CD4-positive, alpha-beta memory T cell (primary cell): ENCODE measurements at regions not wholly inside any gene's neighbourhood (a gene's known extent, or its start where the extent isn't known, plus 50 kb on each side); places are given as distances from the start of the nearest gene placed in this dataset.
A peak's percentile ranks its signal among the peaks of the same experiment; 100 is the strongest.

ENCODE experiments used
- CTCF ChIA-PET: fragments of 350-600 bp; sonication (Branson Sonifier 250); formaldehyde crosslinking; loops from one replicate; lab custom pipeline; 2021; ENCODE audit warnings: inconsistent platforms; ENCODE audit not compliant: partially characterized antibody; lab: Charles Lee
- POLR2A ChIA-PET: fragments of 350-600 bp; sonication (Branson Sonifier 250); formaldehyde crosslinking; loops from one replicate; lab custom pipeline; 2021; ENCODE audit not compliant: partially characterized antibody; lab: Charles Lee
- DNase-seq, 5 donors: peaks; one replicate each; pipeline versions ENCODE4 v3.0.0 to v3.0.0-alpha.2; 2020 to 2022; ENCODE audit warnings: mixed read lengths in 1 of 5
- H3K27ac ChIP-seq: one replicate; pipeline ENCODE4 v1.7.0; 2013; ENCODE audit warnings: low read depth, low read length
- H3K27me3 ChIP-seq: 2 replicates; pipeline ENCODE4 v1.7.0; 2013; ENCODE audit warnings: mild to moderate bottlenecking, low read length, moderate library complexity; ENCODE audit not compliant: insufficient read depth
- H3K36me3 ChIP-seq: 2 replicates; pipeline ENCODE4 v1.7.0; 2013; ENCODE audit warnings: mild to moderate bottlenecking, low read length, moderate library complexity; ENCODE audit not compliant: insufficient read depth
- H3K4me1 ChIP-seq: 2 replicates; pipeline ENCODE4 v1.7.0; 2013; ENCODE audit warnings: mild to moderate bottlenecking, low read length, moderate library complexity; ENCODE audit not compliant: insufficient read depth
- H3K4me3 ChIP-seq, 2 donors: one replicate each; pipeline ENCODE4 v1.7.0; 2013; ENCODE audit warnings: low read length in 2 of 2, mild to moderate bottlenecking in 1 of 2
- H3K9me3 ChIP-seq, 2 donors: one replicate each; pipeline ENCODE4 v1.7.0; 2013; ENCODE audit warnings: low read length in 2 of 2, control low read depth in 1 of 2; ENCODE audit not compliant: control insufficient read depth in 1 of 2
- H3K27ac Mint-ChIP-seq, 7 donors: one replicate each; pipeline ENCODE4 v1.8.0; 2020 to 2021; ENCODE audit warnings: mixed read lengths in 7 of 7, mild to moderate bottlenecking in 6 of 7, inconsistent platforms in 3 of 7, moderate library complexity in 3 of 7
- H3K27me3 Mint-ChIP-seq, 2 donors: one replicate each; pipeline ENCODE4 v1.8.0; 2020 to 2021; ENCODE audit warnings: mixed read lengths in 2 of 2
- H3K36me3 Mint-ChIP-seq, 2 donors: one replicate each; pipeline ENCODE4 v1.8.0; 2020 to 2021; ENCODE audit warnings: mixed read lengths in 2 of 2, inconsistent platforms in 1 of 2, mild to moderate bottlenecking in 1 of 2
- H3K4me1 Mint-ChIP-seq, 4 donors: one replicate each; pipeline ENCODE4 v1.8.0; 2020 to 2021; ENCODE audit warnings: mixed read lengths in 4 of 4, mild to moderate bottlenecking in 1 of 4
- H3K4me3 Mint-ChIP-seq, 8 donors: one replicate each; pipeline ENCODE4 v1.8.0; 2020 to 2021; ENCODE audit warnings: mixed read lengths in 8 of 8, mild to moderate bottlenecking in 7 of 8, moderate library complexity in 6 of 8, inconsistent platforms in 3 of 8
- H3K9me3 Mint-ChIP-seq, 8 donors: one replicate each; pipeline ENCODE4 v1.8.0; 2020 to 2021; ENCODE audit warnings: mixed read lengths in 8 of 8, mild to moderate bottlenecking in 5 of 8, inconsistent platforms in 3 of 8, moderate library complexity in 1 of 8
- intact Hi-C: fragments of 100-400 bp; cut with micrococcal nuclease; formaldehyde crosslinking; loops from one replicate; pipeline ENCODE4 v1.15.1; 2023

DNA sequence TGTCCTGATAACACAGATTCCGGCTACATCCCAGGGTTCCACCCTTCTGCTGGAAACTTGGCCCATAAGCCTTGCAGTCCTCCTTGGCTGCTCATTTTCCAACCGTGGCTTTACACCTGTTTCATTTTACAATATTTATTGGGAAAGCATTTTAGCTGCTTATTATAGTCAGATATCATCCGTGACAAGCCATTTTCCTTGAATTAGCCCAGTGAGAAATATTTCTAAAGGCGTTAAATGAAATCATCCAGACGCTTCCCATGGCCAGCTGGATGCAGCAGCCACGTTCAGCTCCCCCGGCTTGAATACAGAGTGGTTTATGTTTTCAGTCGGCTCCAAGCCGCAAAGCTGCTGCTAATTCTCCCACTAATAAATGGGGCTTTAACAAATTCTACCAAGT is 245.0 kb upstream of the PELI2 start:
- no peak overlapping the region for H3K27ac ChIP-seq
- no peaks in the 10 kb centered on the region for H3K27me3 ChIP-seq
- peaks cover 0 to 3% (median 0%) of the 10 kb centered on the region in 8 donors for H3K9me3 Mint-ChIP-seq
- DNase-seq = no peak
- no peak overlapping the region for H3K4me3 ChIP-seq
- no peaks in the 10 kb centered on the region for H3K36me3 Mint-ChIP-seq
- H3K27ac Mint-ChIP-seq = no peak overlapping the region
- intact Hi-C loops = no loop called here
- H3K27me3 Mint-ChIP-seq = peaks cover 2 to 4% of the 10 kb centered on the region in 2 donors
- H3K36me3 ChIP-seq = no peaks in the 10 kb centered on the region
- H3K4me1 Mint-ChIP-seq = no peaks in the 10 kb centered on the region
- no peak overlapping the region for H3K4me3 Mint-ChIP-seq
- ChIA-PET CTCF (no interaction called here), POLR2A (no interaction called here)
- H3K4me1 ChIP-seq = no peaks in the 10 kb centered on the region
- H3K9me3 ChIP-seq = no peaks in the 10 kb centered on the region

DNA sequence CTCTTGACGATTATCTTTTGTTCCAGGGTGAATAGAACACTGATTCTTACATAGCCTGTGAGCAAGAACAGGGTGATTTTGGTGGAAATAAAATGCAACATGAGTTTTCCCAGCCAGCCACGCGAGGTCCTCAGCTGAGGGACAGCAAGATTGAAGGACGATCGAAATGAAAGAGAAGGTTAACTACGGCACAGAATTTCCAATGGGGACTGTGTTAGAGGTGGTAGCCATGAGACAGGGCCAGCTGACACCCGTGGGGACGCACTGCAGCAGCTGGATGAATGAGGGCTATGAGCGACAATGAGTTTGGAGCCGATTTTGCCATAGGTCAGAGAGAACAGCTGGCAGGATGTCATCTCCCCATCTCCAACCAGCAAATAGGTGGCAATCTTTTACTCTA is 243.4 kb upstream of the PELI2 start:
- no peak overlapping the region for H3K4me3 Mint-ChIP-seq
- no peaks in the 10 kb centered on the region for H3K4me1 Mint-ChIP-seq
- H3K36me3 ChIP-seq = no peaks in the 10 kb centered on the region
- peaks cover 0 to 1% (median 0%) of the 10 kb centered on the region in 8 donors for H3K9me3 Mint-ChIP-seq
- no peaks in the 10 kb centered on the region for H3K9me3 ChIP-seq
- H3K27me3 ChIP-seq = no peaks in the 10 kb centered on the region
- H3K27me3 Mint-ChIP-seq = peaks cover 2 to 4% of the 10 kb centered on the region in 2 donors
- no peak for DNase-seq
- ChIA-PET CTCF (no interaction called here), POLR2A (no interaction called here)
- intact Hi-C loops = no loop called here
- H3K27ac Mint-ChIP-seq = no peak overlapping the region
- H3K27ac ChIP-seq = no peak overlapping the region
- H3K4me1 ChIP-seq = no peaks in the 10 kb centered on the region
- H3K4me3 ChIP-seq = no peak overlapping the region
- H3K36me3 Mint-ChIP-seq = no peaks in the 10 kb centered on the region

DNA sequence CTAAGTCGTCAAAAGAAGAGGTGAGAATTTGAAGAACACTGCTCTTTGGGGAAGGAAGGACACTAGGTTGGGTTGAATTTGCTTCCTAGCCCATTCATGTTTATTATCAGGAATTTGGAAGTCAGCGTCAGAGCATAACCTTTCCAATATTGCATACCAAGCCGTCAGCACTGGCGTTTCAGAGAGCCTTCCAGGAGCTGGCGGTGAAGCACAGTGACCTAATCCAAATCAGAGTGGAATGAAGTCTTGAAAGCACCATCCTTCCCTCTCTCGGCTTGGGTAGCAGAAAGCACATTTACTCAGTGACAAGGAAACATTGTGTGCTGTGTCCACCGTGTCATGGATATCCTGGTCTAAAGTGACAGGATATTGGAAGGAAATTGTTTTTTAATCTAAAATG is 240.3 kb upstream of the PELI2 start:
- no peaks in the 10 kb centered on the region for H3K36me3 Mint-ChIP-seq
- no peaks in the 10 kb centered on the region for H3K4me1 Mint-ChIP-seq
- intact Hi-C loops = no loop called here
- H3K27ac Mint-ChIP-seq = no peak overlapping the region
- no peaks in the 10 kb centered on the region for H3K27me3 ChIP-seq
- H3K4me3 Mint-ChIP-seq = no peak overlapping the region
- H3K27ac ChIP-seq = no peak overlapping the region
- H3K36me3 ChIP-seq = no peaks in the 10 kb centered on the region
- no peak overlapping the region for H3K4me3 ChIP-seq
- H3K4me1 ChIP-seq = no peaks in the 10 kb centered on the region
- H3K9me3 Mint-ChIP-seq = peaks cover 0 to 3% (median 0%) of the 10 kb centered on the region in 8 donors
- H3K27me3 Mint-ChIP-seq = peaks cover 0 to 5% of the 10 kb centered on the region in 2 donors
- no peaks in the 10 kb centered on the region for H3K9me3 ChIP-seq
- ChIA-PET CTCF (no interaction called here), POLR2A (no interaction called here)
- no peak for DNase-seq

DNA sequence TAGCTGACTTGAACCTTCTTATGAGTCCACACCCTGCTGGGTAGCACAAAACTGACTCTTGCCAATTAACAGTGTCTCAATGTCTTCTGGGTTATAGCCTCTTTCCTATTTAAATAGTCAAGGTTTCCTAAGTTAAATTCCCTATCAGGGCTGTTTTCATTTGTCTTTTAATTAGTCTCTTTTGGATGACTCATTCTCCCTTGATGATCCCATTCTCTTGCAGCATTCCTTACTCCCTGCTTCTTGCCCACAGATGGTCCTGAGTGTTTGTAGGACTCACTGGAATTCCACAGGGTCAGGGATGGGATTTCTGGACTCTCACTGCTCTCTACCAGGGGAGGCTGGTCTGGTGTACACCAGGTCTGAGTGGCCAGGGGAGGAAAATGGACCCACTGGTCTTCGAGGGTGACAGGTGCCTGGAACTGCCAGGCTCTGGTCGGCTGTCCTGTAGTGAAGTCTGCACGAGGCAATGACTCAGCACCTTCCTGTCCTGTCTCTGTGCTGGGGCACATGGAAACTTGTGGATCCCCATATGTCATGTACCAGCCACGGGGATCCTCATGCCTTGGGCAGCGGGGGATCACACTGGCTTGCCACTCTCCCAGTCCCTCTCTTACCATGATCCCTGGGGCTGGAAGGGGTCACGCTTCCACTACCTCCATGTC is 236.5 kb upstream of the PELI2 start:
- Mint-ChIP-seq H3K4me1 (no peaks in the 10 kb centered on the region), H3K36me3 (no peaks in the 10 kb centered on the region), H3K27ac (no peak overlapping the region), H3K9me3 (peaks cover 0 to 4% (median 0%) of the 10 kb centered on the region in 8 donors), H3K4me3 (no peak overlapping the region), H3K27me3 (peaks cover 7 to 8% of the 10 kb centered on the region in 2 donors)
- Histone ChIP-seq H3K9me3 (no peaks in the 10 kb centered on the region), H3K4me1 (no peaks in the 10 kb centered on the region), H3K27ac (no peak overlapping the region), H3K27me3 (no peaks in the 10 kb centered on the region), H3K36me3 (no peaks in the 10 kb centered on the region), H3K4me3 (no peak overlapping the region)
- intact Hi-C loops = no loop called here
- POLR2A ChIA-PET = no interaction called here
- DNase-seq = no peak
- CTCF ChIA-PET = no interaction called here

DNA sequence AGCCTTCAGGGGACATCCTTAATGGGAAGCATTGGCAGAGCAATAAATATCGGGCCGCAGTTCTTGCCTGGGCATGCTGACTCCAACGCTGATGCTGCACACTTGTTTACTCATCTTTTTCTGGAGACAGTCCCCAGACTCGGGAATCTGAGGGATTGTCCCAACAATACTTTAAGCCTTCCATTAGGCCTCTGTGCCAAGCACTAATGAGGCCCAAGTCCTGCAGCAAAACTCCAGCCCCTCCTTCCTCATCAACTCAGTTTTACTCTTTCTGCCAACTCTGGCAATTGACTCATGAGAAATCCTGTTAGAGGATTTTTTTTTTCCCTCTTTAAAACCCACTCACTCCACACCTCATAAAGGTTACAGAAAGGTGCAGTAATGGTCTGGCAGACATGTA is 233.4 kb upstream of the PELI2 start:
- Mint-ChIP-seq H3K36me3 (no peaks in the 10 kb centered on the region), H3K27ac (no peak overlapping the region), H3K4me3 (no peak overlapping the region), H3K4me1 (no peaks in the 10 kb centered on the region), H3K27me3 (peaks cover 9 to 15% of the 10 kb centered on the region in 2 donors), H3K9me3 (peaks cover 0 to 4% (median 0%) of the 10 kb centered on the region in 8 donors)
- H3K9me3 ChIP-seq = no peaks in the 10 kb centered on the region
- ChIA-PET CTCF (no interaction called here), POLR2A (no interaction called here)
- no peaks in the 10 kb centered on the region for H3K4me1 ChIP-seq
- no peaks in the 10 kb centered on the region for H3K27me3 ChIP-seq
- no peak overlapping the region for H3K4me3 ChIP-seq
- intact Hi-C loops = no loop called here
- DNase-seq = no peak
- no peak overlapping the region for H3K27ac ChIP-seq
- no peaks in the 10 kb centered on the region for H3K36me3 ChIP-seq

DNA sequence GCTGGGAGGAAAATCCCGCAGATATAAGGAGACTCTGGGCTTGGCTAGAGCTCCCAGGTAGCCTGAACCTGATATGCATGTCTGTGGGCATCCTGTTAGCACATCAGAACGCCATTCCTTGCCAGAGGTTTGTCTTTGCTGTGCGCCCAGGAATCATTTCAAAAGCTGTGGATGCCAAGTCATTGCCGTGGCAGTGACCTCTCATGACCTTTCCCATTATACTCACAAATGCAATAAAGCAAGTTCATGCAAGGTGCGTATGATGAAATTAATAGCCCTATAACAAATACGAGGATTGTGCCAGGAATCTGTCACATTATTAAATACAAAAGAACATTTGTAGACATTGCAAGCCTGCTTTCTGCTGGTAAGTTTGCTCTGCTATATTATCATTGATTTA is 229.1 kb upstream of the PELI2 start:
- Histone ChIP-seq H3K9me3 (no peaks in the 10 kb centered on the region), H3K27ac (no peak overlapping the region), H3K4me3 (no peak overlapping the region), H3K4me1 (no peaks in the 10 kb centered on the region), H3K27me3 (no peaks in the 10 kb centered on the region), H3K36me3 (no peaks in the 10 kb centered on the region)
- intact Hi-C loops = no loop called here
- Mint-ChIP-seq H3K4me3 (no peak overlapping the region), H3K36me3 (no peaks in the 10 kb centered on the region), H3K27me3 (peaks cover 12 to 23% of the 10 kb centered on the region in 2 donors), H3K27ac (no peak overlapping the region), H3K4me1 (no peaks in the 10 kb centered on the region), H3K9me3 (peaks cover 0 to 2% (median 0%) of the 10 kb centered on the region in 8 donors)
- POLR2A ChIA-PET = no interaction called here
- no peak for DNase-seq
- CTCF ChIA-PET = no interaction called here

DNA sequence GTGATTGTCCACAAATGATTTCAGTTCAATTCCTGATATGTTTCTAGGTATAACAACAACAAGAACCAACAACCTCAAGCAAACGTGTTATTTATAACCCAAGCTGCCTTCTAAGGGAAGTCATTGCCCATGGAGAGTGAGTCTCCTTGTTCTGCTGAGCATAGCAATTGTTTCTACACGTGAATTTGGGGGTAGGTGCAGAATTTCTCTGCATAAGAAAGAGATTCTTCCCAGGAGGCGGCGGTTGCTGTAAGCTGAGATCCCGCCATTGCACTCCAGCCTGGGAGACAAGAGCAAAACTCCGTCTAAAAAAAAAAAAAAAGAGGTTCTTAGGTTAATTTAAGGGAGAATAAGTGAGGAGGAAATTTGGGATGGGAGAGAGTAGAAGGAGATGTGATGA is 226.5 kb upstream of the PELI2 start:
- H3K9me3 ChIP-seq = no peaks in the 10 kb centered on the region
- DNase-seq = no peak
- ChIA-PET CTCF (no interaction called here), POLR2A (no interaction called here)
- Mint-ChIP-seq H3K4me1 (no peaks in the 10 kb centered on the region), H3K4me3 (no peak overlapping the region), H3K27me3 (peaks cover 6 to 19% of the 10 kb centered on the region in 2 donors), H3K27ac (peak overlapping the region in 1 of 7 donors; percentile 51), H3K9me3 (no peaks in the 10 kb centered on the region), H3K36me3 (no peaks in the 10 kb centered on the region)
- no peaks in the 10 kb centered on the region for H3K36me3 ChIP-seq
- intact Hi-C loops = no loop called here
- H3K4me3 ChIP-seq = no peak overlapping the region
- H3K27ac ChIP-seq = no peak overlapping the region
- H3K27me3 ChIP-seq = no peaks in the 10 kb centered on the region
- H3K4me1 ChIP-seq = no peaks in the 10 kb centered on the region
